HUES48 (cell line): ENCODE measurements at regions not wholly inside any gene's neighbourhood (a gene's known extent, or its start where the extent isn't known, plus 50 kb on each side); places are given as distances from the start of the nearest gene placed in this dataset.

Source experiments
- H3K27ac ChIP-seq: one replicate; pipeline ENCODE4 v1.7.0; 2013; ENCODE audit warnings: low read depth, low read length, inconsistent platforms
- H3K27me3 ChIP-seq: 2 replicates; pipeline ENCODE4 v1.6.1; 2013; ENCODE audit warnings: mild to moderate bottlenecking, low read length; ENCODE audit not compliant: control insufficient read depth, insufficient read depth
- H3K36me3 ChIP-seq: 2 replicates; pipeline ENCODE4 v1.6.1; 2013; ENCODE audit warnings: low read length; ENCODE audit not compliant: control insufficient read depth, insufficient read depth
- H3K4me1 ChIP-seq: 2 replicates; pipeline ENCODE4 v1.6.1; 2013; ENCODE audit warnings: mild to moderate bottlenecking, low read length; ENCODE audit not compliant: control insufficient read depth, insufficient read depth
- H3K4me3 ChIP-seq: 2 replicates; pipeline ENCODE4 v1.5.1; 2013; ENCODE audit warnings: mild to moderate bottlenecking, low read depth, low read length
- H3K9ac ChIP-seq: 2 replicates; pipeline ENCODE4 v1.6.1; 2013; ENCODE audit warnings: mild to moderate bottlenecking, low read depth, low read length, moderate library complexity
- H3K9me3 ChIP-seq: 2 replicates; pipeline ENCODE4 v1.6.1; 2013; ENCODE audit warnings: low read length; ENCODE audit not compliant: control insufficient read depth, insufficient read depth

DNA sequence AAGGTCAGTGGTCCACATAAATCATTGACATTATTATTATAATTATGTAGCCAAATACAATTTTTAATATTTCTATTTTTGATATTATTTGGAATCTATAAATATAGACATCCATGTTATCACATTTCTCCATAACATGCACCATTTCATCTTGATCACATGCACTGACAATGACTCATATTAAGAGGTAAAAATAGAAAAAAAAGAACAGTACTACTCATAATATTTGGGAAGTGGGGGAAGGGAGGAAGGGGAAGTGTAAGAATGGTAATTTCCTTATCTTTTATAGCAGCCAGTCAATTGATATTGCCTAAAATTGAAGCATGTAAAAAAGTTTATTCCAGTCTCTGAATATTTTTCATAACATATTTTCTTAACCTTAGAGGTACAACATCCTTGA, 72.3 kb downstream of the ADM start:
- no peaks in the 10 kb centered on the region for H3K36me3 ChIP-seq
- H3K4me1 ChIP-seq: no peaks in the 10 kb centered on the region
- H3K4me3 ChIP-seq: no peak overlapping the region
- no peak overlapping the region for H3K9ac ChIP-seq
- H3K27me3 ChIP-seq: no peaks in the 10 kb centered on the region
- no peak overlapping the region for H3K27ac ChIP-seq
- no peaks in the 10 kb centered on the region for H3K9me3 ChIP-seq

DNA sequence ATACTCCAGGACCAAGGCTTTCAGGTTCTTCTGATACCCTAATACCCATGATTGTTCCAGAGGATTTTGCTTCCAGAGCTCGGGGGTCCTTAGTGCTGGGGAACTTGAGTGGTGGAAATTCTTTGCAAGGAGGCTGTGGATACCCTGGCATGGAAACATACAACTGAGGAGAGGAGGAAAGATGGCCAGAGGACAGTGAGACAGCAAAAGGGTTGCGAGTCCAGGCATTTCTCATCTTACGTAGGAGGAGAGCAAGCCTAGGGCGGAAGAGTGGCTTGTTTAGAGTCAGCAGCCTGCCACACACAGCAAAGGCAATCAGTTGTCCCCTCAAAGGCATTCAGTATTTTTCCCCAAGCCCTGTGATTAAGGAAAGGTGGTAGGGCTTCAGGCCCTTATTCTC, 73.5 kb downstream of the ADM start:
- Histone ChIP-seq H3K36me3 (no peaks in the 10 kb centered on the region), H3K4me1 (no peaks in the 10 kb centered on the region), H3K27ac (no peak overlapping the region), H3K4me3 (no peak overlapping the region), H3K9ac (no peak overlapping the region), H3K27me3 (no peaks in the 10 kb centered on the region), H3K9me3 (no peaks in the 10 kb centered on the region)

DNA sequence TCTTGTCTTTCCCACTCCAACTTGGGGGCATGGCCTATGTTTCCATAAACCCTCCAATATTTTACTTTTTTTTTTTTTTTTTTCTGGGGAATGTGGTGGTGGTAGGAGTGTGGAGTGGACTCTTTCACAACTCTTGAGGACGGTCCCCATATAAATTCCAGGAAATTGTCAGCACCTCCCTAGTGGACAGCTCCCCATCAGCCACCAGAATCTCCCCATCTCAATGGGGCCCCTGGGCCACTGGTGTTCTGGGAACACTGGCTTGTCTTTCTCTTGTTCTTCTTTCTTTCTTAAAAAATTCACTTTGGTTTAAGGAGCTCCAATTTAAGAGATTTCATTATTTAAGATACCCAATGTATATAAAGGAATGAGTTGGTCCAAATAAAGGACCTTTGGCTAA, 74.1 kb downstream of the ADM start:
- Histone ChIP-seq H3K36me3 (no peaks in the 10 kb centered on the region), H3K27me3 (no peaks in the 10 kb centered on the region), H3K9me3 (no peaks in the 10 kb centered on the region), H3K27ac (no peak overlapping the region), H3K9ac (no peak overlapping the region), H3K4me3 (no peak overlapping the region), H3K4me1 (no peaks in the 10 kb centered on the region)

DNA sequence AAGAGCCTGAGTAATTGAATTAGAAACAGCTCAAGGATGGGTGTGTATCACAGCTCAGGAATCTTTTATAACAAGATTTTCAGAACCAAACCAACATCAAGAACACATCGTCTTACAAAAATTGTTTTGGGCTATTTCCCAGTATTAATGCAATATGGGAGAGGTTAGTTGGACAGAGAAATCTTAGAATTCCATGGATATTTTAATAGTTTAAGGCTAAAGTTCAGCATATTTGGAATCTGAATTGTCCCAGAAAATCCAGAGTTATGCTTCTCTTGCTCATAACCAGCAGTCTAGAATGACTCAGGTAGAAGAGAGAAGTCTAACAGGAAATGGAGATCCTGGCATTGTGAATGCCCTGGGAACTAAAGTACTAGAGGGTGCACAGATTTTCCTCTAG, 74.6 kb downstream of the ADM start:
- H3K27ac ChIP-seq: no peak overlapping the region
- no peaks in the 10 kb centered on the region for H3K9me3 ChIP-seq
- H3K27me3 ChIP-seq: no peaks in the 10 kb centered on the region
- no peak overlapping the region for H3K9ac ChIP-seq
- no peak overlapping the region for H3K4me3 ChIP-seq
- no peaks in the 10 kb centered on the region for H3K4me1 ChIP-seq
- no peaks in the 10 kb centered on the region for H3K36me3 ChIP-seq

DNA sequence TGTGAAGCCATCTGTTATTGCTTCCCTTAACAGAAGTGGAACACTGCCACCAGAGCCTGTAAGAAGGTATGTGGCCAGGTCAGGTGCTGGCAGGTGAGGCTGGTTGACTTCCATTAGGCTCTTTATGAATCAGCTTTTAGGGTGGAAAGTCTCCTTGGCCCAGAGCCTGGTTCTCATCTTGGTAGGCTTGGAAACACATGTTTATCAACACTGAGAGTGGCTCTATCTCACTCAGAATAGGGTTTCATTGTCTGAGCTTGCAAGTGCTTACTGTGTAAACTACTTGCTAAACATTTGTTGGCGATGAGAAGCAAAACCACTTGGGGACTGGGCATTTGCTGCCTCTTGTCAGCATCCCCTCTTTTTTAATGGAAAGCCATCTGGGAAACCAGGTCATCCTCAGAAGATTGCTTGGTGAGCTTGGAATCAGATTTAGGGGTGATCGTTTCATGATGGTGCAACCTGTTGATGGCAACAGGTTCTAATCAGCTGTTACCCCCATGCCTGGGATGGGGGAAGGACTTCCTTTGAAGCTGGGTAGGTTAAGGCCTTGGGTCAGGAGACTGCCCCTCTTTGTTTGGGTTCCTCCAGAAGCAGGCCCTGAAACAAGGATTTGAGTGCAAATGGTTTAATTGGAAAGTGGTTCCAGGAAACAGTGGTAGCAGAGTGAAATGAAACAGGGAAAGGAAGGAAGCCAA, 75.0 kb upstream of the AMPD3 start:
- H3K9me3 ChIP-seq: no peaks in the 10 kb centered on the region
- no peaks in the 10 kb centered on the region for H3K36me3 ChIP-seq
- no peaks in the 10 kb centered on the region for H3K27me3 ChIP-seq
- no peaks in the 10 kb centered on the region for H3K4me1 ChIP-seq
- no peak overlapping the region for H3K9ac ChIP-seq
- H3K27ac ChIP-seq: no peak overlapping the region
- H3K4me3 ChIP-seq: no peak overlapping the region

DNA sequence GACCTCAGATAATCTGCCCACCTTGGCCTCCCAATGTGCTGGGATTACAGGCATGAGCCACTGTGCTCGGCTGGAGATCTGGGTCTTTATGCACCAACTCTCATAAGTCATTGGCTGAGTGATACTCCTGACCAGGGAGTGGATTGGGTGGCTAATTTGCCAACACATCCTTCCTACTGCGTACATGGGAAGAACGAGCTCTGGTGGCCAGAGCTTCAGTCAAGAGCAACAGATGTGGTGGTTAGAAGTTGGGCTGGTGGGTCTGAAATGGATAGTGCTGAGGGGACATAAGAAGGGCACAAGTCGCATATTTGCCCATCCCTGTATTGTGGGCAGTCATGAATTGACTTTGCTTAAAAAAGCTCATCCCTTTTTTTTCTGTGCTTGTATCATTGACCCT, 74.1 kb upstream of the AMPD3 start:
- H3K36me3 ChIP-seq: no peaks in the 10 kb centered on the region
- no peak overlapping the region for H3K27ac ChIP-seq
- H3K4me1 ChIP-seq: no peaks in the 10 kb centered on the region
- H3K9ac ChIP-seq: no peak overlapping the region
- no peaks in the 10 kb centered on the region for H3K27me3 ChIP-seq
- H3K4me3 ChIP-seq: no peak overlapping the region
- H3K9me3 ChIP-seq: no peaks in the 10 kb centered on the region

DNA sequence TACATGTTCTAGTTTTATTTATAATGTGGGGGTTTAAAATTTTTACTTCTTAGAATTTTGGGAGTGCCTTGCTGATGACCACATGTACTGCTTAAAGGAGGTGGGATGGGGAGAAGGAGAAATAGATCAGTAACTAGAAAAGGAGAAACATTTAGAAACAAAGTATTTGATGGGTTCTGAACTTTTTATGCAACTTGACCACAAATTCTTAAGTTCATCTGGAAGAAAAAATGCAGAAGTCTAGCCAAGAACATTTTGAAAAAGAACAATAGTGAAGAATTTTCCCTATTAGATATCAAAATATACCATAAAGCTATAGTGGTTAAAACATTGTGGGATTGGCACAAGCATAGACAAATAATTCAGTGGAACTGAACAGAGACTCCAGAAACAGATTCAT, 73.3 kb upstream of the AMPD3 start:
- no peaks in the 10 kb centered on the region for H3K9me3 ChIP-seq
- H3K27ac ChIP-seq: no peak overlapping the region
- no peak overlapping the region for H3K9ac ChIP-seq
- no peaks in the 10 kb centered on the region for H3K36me3 ChIP-seq
- no peak overlapping the region for H3K4me3 ChIP-seq
- no peaks in the 10 kb centered on the region for H3K4me1 ChIP-seq
- no peaks in the 10 kb centered on the region for H3K27me3 ChIP-seq

DNA sequence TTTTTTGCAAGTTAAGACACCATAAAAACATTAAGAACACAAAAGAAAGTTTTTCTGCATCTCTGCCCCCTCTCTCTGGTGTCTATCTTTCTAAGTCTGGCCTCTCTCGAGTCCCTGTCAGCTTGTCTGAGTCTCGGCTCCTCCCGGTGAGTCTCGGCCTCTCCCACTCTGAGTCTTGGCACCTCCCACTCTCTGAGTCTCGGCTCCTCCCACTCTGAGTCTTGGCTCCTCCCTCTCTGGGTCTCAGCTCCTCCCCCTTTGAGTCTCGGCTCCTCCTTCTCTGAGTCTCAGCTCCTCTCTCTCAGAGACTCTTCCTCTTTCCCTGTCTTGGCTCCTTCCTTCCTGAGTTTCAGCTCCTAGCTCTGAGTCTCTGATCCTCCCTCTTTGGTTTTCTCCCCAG, 72.5 kb upstream of the AMPD3 start:
- no peaks in the 10 kb centered on the region for H3K27me3 ChIP-seq
- H3K9me3 ChIP-seq: no peaks in the 10 kb centered on the region
- H3K4me3 ChIP-seq: no peak overlapping the region
- H3K27ac ChIP-seq: no peak overlapping the region
- H3K4me1 ChIP-seq: no peaks in the 10 kb centered on the region
- no peaks in the 10 kb centered on the region for H3K36me3 ChIP-seq
- no peak overlapping the region for H3K9ac ChIP-seq

DNA sequence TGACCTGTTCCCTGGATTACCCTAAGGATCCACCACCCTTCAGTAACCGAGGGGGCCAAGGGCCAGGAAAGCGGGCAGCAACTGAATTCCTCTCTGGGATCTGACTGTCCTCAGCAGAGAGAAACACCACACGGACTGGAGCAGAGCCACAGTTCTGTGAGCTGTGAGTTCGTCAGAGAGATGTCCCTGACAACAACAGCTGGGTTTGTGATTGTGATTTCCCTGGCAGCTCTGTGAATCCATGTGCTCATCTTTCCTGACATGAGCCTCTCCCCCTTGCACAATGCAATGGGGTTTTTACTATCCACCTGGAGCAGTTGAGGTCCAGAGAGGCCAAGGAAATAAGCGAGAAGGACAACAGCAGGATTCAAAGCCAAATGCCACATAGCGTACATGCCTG, 69.4 kb upstream of the AMPD3 start:
- Histone ChIP-seq H3K4me3 (no peak overlapping the region), H3K36me3 (no peaks in the 10 kb centered on the region), H3K27ac (no peak overlapping the region), H3K9ac (no peak overlapping the region), H3K4me1 (0 out of 2 replicates have a peak, but pooled peaks cover 3% of the 10 kb centered on the region), H3K27me3 (no peaks in the 10 kb centered on the region), H3K9me3 (peaks cover under 1% of the 10 kb centered on the region; the same call in 1 of the 2 replicates)

DNA sequence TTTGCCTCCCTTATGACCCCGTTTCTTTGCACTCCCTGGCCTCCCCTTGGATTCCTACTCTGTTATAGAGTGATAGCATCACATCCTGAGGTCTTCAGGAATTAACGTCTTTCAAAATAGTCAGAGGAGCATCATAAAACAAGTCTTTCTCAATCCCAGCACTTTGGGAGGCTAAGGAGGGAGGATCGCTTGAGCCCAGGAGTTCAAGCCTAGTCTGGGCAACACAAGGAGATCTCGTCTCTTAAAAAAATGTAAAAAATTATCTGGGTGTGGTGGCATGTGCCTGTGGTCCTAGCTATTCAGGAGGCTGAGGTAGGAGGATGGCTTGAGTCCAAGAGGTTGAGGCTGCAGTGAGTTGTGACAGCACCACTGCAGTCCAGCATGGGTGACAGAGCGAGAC, 68.7 kb upstream of the AMPD3 start:
- Histone ChIP-seq H3K27ac (no peak overlapping the region), H3K9me3 (peaks cover 4% of the 10 kb centered on the region; the same call in 1 of the 2 replicates), H3K9ac (no peak overlapping the region), H3K4me3 (no peak overlapping the region), H3K4me1 (0 out of 2 replicates have a peak, but pooled peaks cover 3% of the 10 kb centered on the region), H3K36me3 (no peaks in the 10 kb centered on the region), H3K27me3 (no peaks in the 10 kb centered on the region)

DNA sequence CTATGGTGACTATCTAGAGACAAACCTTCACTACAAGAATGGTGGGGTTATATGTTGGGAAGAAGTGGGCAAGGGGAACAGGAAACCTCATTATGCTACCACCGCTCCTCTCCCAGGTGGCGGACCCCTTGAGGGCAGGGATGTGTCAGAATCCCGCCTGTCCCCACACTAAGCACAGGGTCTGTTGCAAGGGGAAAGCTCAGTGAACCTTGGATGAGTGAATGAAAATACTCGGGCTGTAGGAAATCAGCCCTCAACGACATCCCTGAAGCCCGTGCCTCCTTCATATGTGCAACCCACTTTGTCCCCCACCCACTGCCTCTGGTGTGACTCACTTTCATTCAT, 68.2 kb upstream of the AMPD3 start:
- Histone ChIP-seq H3K4me1 (0 out of 2 replicates have a peak, but pooled peaks cover 3% of the 10 kb centered on the region), H3K27ac (no peak overlapping the region)

More for the DNA sequence above, 68.2 kb upstream of the AMPD3 start:
- Histone ChIP-seq H3K27me3 (no peaks in the 10 kb centered on the region), H3K4me3 (no peak overlapping the region), H3K36me3 (no peaks in the 10 kb centered on the region), H3K9ac (no peak overlapping the region), H3K9me3 (peaks cover 4% of the 10 kb centered on the region; the same call in 1 of the 2 replicates)
